Kidney (tissue), 13 donors: ENCODE measurements at regions not wholly inside any gene's neighbourhood (a gene's known extent, or its start where the extent isn't known, plus 50 kb on each side); places are given as distances from the start of the nearest gene placed in this dataset.
A peak's percentile ranks its signal among the peaks of the same experiment; 100 is the strongest.
"Not testable (repeated sequence)": the region's sequence is repeated elsewhere in the genome, so short reads cannot be mapped to it uniquely, and the experiment has no call there.

ENCODE experiments used
- DNase-seq, 5 donors: peaks; one replicate each; pipeline ENCODE4 v3.0.0-alpha.2; 2013 to 2020
- FAIRE-seq: peaks from 2 replicates; lab custom pipeline; 2012; peaks lifted over from hg19 to GRCh38; lab: Jason Lieb, UNC
- H3K27ac ChIP-seq, 2 donors: one replicate each; pipeline ENCODE4 v1.7.0; 2013; ENCODE audit warnings: low read depth in 2 of 2, low read length in 2 of 2, inconsistent platforms in 1 of 2
- H3K27me3 ChIP-seq: one replicate; pipeline ENCODE4 v1.7.1; 2013; ENCODE audit warnings: low read length, inconsistent platforms; ENCODE audit not compliant: control insufficient read depth, insufficient read depth
- H3K36me3 ChIP-seq, 3 donors: one replicate each; pipeline versions ENCODE4 v1.7.0 to v1.7.1; 2013; ENCODE audit warnings: low read length in 3 of 3, control low read depth in 1 of 3, inconsistent platforms in 1 of 3; ENCODE audit not compliant: insufficient read depth in 3 of 3, control insufficient read depth in 2 of 3
- H3K4me1 ChIP-seq, 3 donors: one replicate each; pipeline versions ENCODE4 v1.7.0 to v1.7.1; 2013; ENCODE audit warnings: low read length in 3 of 3, inconsistent platforms in 1 of 3, low read depth in 1 of 3; ENCODE audit not compliant: control insufficient read depth in 2 of 3, insufficient read depth in 2 of 3
- H3K4me3 ChIP-seq, 3 donors: one replicate each; pipeline versions ENCODE4 v1.7.0 to v1.8.1; 2013; ENCODE audit warnings: low read length in 3 of 3, control low read depth in 1 of 3, inconsistent platforms in 1 of 3
- H3K9ac ChIP-seq, 3 donors: one replicate each; pipeline versions ENCODE4 v1.7.0 to v1.7.1; 2013; ENCODE audit warnings: low read length in 3 of 3, control low read depth in 1 of 3, inconsistent platforms in 1 of 3
- H3K9me3 ChIP-seq, 3 donors: one replicate each; pipeline versions ENCODE4 v1.7.0 to v1.7.1; 2013; ENCODE audit warnings: low read length in 3 of 3, control low read depth in 1 of 3, inconsistent platforms in 1 of 3; ENCODE audit not compliant: control insufficient read depth in 2 of 3, insufficient read depth in 1 of 3
- CTCF ChIP-seq: IDR thresholded peaks from 3 replicates; pipeline ENCODE4 v1.5.1; 2012; ENCODE audit warnings: mild to moderate bottlenecking, moderate library complexity, borderline replicate concordance; ENCODE audit not compliant: insufficient read depth; ENCODE audit errors: extremely low read depth
- intact Hi-C: fragments of 100-400 bp; cut with DNase I; formaldehyde crosslinking; loops from one replicate; pipeline ENCODE4 v1.11.1; 2022
- donor health status: control.
- donor health status: control.
- donor health status: control.
- donor health status: control.
- donor health status: control.
- donor health status: DM: yes; HTN: yes; CAD: no.
- donor health status: Normal renal cell carcinoma (clear cell type).

- TF ChIP-seq CTCF = no peak
- no peaks in the 10 kb centered on the region for H3K4me1 ChIP-seq
- no peaks in the 10 kb centered on the region for H3K9me3 ChIP-seq
- intact Hi-C loops = no loop called here
- H3K36me3 ChIP-seq = no peaks in the 10 kb centered on the region
- no peak overlapping the region for H3K4me3 ChIP-seq
- no peak for FAIRE-seq
- no peak for DNase-seq
- no peak overlapping the region for H3K9ac ChIP-seq
- H3K27me3 ChIP-seq = no peaks in the 10 kb centered on the region
- no peak overlapping the region for H3K27ac ChIP-seq
These were observed 477.0 kb downstream of the TMEM121 start for GRCh38 chr14:106003351-106003750.

- H3K9ac ChIP-seq, H3K27me3 ChIP-seq, intact Hi-C loops, DNase-seq, H3K4me1 ChIP-seq, H3K27ac ChIP-seq, H3K9me3 ChIP-seq, FAIRE-seq, H3K4me3 ChIP-seq, H3K36me3 ChIP-seq: not testable (repeated sequence)
These were observed 478.8 kb downstream of the TMEM121 start for GRCh38 chr14:106004937-106005795.

- FAIRE-seq, intact Hi-C loops: not testable (repeated sequence)
- TF ChIP-seq CTCF = peak; percentile 28
These were observed 479.7 kb downstream of the TMEM121 start for GRCh38 chr14:106006043-106006442.

GRCh38 chr14:106006716-106007115 is 480.3 kb downstream of the TMEM121 start:
- H3K36me3 ChIP-seq, H3K4me3 ChIP-seq, H3K9me3 ChIP-seq, H3K27ac ChIP-seq, DNase-seq, H3K27me3 ChIP-seq, FAIRE-seq, H3K4me1 ChIP-seq, H3K9ac ChIP-seq, intact Hi-C loops: not testable (repeated sequence)

More at GRCh38 chr14:106006043-106006442, 479.7 kb downstream of the TMEM121 start:
- H3K9ac ChIP-seq, H3K4me1 ChIP-seq, DNase-seq, H3K27me3 ChIP-seq, H3K9me3 ChIP-seq, H3K27ac ChIP-seq, H3K4me3 ChIP-seq, H3K36me3 ChIP-seq: not testable (repeated sequence)
